ENCODE measurements at regions not wholly inside any gene's neighbourhood (a gene's known extent, or its start where the extent isn't known, plus 50 kb on each side); places are given as distances from the start of the nearest gene placed in this dataset.

DNA sequence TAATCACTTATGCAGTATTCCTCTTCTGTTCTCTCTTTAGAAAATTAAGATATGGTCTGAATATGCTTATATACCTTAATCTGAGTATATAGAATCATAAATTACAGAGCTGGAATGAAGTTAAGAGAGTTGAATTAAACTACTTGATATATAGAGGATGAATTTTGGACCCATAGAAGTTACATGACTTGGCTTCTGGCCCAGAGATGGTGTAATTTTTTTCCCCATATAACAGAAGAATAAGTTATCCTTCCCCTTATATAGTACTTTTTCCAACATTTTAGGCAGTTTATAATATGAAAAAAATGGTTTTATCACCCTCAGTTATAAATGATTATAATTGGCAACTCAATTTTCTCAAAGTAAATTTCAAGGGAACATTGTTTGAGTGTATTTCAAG, 616.3 kb downstream of the TBC1D4 start:
- no peak overlapping the region for H3K27ac ChIP-seq
- ChIA-PET CTCF (no interaction called here), POLR2A (ENCODE audit: low non-redundant PET) (no interaction called here)
- TF ChIP-seq, protein P1, sequence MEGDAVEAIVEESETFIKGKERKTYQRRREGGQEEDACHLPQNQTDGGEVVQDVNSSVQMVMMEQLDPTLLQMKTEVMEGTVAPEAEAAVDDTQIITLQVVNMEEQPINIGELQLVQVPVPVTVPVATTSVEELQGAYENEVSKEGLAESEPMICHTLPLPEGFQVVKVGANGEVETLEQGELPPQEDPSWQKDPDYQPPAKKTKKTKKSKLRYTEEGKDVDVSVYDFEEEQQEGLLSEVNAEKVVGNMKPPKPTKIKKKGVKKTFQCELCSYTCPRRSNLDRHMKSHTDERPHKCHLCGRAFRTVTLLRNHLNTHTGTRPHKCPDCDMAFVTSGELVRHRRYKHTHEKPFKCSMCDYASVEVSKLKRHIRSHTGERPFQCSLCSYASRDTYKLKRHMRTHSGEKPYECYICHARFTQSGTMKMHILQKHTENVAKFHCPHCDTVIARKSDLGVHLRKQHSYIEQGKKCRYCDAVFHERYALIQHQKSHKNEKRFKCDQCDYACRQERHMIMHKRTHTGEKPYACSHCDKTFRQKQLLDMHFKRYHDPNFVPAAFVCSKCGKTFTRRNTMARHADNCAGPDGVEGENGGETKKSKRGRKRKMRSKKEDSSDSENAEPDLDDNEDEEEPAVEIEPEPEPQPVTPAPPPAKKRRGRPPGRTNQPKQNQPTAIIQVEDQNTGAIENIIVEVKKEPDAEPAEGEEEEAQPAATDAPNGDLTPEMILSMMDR (conservative IDR thresholded peaks at IDR 0.05; ENCODE audit: low read depth), result no peak
- DNase-seq (ENCODE audit: low spot score), result no peak

DNA sequence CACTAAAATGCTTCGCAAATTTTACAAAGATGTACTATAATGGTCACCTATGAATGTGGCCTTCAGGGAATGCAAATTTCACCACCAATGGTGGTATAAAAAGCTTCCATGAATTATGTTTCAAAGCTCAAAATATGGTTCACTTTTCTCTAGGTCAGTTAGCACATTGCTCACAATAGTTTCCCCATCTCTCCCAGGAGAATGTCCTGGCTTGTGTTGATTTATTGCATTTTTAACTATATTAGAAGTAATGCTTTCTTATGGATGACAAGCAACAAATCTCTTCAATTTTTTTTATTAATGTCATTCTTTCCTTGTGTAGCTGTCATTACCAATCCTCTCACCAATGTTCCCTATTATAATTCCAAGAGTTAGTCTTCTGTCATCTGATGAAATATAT, 621.2 kb downstream of the TBC1D4 start:
- DNase-seq (ENCODE audit: low spot score), result no peak
- TF ChIP-seq, protein P1 (conservative IDR thresholded peaks at IDR 0.05; ENCODE audit: low read depth), result no peak
- H3K27ac ChIP-seq, result no peak overlapping the region
- CTCF ChIA-PET, result no interaction called here
- POLR2A ChIA-PET (ENCODE audit: low non-redundant PET), result no interaction called here

DNA sequence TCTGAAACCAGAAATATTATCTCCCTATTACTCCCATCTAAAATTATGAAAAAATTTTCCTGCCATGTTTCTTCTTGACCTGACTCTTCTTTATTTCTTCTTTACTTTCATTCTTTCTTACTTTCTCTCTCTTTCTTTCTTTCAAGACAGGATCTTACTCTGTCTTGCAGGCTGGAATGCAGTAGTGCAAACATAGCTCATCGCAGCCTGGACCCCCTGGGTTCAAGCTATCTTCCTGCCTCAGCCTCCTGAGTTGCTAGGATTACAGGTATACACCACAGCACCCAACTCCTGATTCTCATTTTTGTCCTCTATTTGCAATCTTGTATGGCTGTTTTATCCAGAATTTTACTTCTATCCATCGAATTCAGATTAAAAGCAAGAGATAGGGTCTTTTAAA, 631.1 kb downstream of the TBC1D4 start:
- TF ChIP-seq, protein P1 (conservative IDR thresholded peaks at IDR 0.05; ENCODE audit: low read depth), result no peak
- POLR2A ChIA-PET (ENCODE audit: low non-redundant PET), result no interaction called here

DNA sequence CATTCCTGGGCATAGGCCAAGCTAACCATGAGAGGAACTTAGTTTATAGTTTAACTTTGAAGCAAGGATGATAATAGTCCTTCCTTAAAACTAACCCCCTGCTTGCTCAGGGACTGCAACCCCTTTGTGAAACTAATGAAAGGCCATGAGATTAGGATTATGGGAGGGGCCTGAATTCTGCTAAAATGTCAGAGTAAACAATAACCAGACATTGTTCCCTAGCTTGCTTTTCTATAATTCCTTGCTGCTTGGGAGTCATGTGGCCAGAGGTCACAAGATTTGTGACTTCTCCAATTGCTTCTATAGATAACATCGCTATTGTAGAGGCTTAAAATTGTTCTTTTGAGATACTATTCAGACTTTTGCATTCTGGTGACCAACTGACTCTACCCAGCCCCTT, 634.0 kb downstream of the TBC1D4 start:
- TF ChIP-seq, protein P1 (conservative IDR thresholded peaks at IDR 0.05; ENCODE audit: low read depth), result no peak
- CTCF ChIA-PET, result no interaction called here
- POLR2A ChIA-PET (ENCODE audit: low non-redundant PET), result no interaction called here
- DNase-seq (ENCODE audit: low spot score), result no peak
- H3K27ac ChIP-seq, result no peak overlapping the region

More for the DNA sequence above, 631.1 kb downstream of the TBC1D4 start:
- no peak overlapping the region for H3K27ac ChIP-seq
- DNase-seq (ENCODE audit: low spot score), result no peak
- CTCF ChIA-PET, result no interaction called here

DNA sequence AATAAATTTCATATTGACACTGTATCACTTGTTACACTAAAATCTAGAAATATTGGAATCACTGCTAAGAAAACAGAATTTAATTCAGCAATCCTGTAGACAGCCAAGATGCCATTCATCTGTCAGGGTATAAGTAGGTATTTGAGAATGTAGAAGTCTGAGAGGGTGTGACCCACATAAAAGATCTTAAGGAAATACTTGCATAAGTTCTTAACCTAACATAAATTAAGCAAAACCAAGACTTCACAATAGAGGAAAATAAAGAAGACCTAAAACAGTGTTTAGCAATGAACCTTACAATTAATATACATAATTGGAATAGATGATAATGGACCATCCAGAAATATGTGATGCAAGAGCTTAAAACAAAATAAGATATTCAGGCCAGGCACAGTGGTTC, 636.2 kb downstream of the TBC1D4 start:
- POLR2A ChIA-PET (ENCODE audit: low non-redundant PET), result no interaction called here
- CTCF ChIA-PET, result no interaction called here
- TF ChIP-seq, protein P1 (conservative IDR thresholded peaks at IDR 0.05; ENCODE audit: low read depth), result no peak
- H3K27ac ChIP-seq, result no peak overlapping the region
- DNase-seq (ENCODE audit: low spot score), result no peak

DNA sequence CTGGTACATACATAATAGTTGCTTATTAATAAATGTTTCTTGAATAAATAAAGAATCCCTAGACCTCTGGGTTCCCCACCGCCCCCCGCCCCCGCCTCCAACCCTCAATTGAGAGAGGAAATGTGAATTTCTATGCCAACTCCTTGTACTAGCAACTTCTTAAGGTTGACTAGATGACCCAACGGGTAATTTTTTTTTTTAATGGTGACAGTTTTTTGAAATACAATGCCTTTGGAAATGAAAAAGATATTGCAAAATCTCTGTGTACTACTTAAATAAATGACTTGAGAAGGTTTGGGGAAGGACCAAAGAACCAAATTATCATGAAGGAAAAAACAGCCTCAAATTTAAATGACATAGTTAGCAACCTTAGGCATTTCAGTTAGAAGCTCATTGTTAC, 640.3 kb downstream of the TBC1D4 start:
- CTCF ChIA-PET, result no interaction called here
- DNase-seq (ENCODE audit: low spot score), result no peak
- no peak overlapping the region for H3K27ac ChIP-seq
- POLR2A ChIA-PET (ENCODE audit: low non-redundant PET), result no interaction called here
- TF ChIP-seq, protein P1 (conservative IDR thresholded peaks at IDR 0.05; ENCODE audit: low read depth), result no peak

DNA sequence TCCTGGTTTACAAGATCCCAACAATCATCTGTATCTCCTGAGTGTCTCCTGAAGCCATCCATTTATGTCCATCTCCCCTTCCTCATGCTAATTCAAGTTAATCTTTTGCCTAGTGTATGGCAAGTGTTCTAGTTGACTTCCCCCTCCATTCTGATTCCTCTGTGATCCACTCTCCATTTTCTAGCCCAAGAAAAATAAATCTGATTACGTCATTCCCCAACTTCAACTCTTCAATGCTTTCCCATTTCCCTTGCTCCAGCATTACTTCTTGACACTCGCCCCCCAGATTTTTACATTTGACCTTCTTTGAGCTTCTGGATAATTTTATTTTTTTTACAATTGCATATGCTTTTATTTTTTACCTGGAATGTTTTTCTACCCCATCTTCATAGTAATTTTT, 640.8 kb downstream of the TBC1D4 start:
- H3K27ac ChIP-seq, result no peak overlapping the region
- ChIA-PET POLR2A (ENCODE audit: low non-redundant PET) (no interaction called here), CTCF (no interaction called here)
- no peak for DNase-seq (ENCODE audit: low spot score)
- TF ChIP-seq, protein P1 (conservative IDR thresholded peaks at IDR 0.05; ENCODE audit: low read depth), result no peak
